Glomerular endothelial cell (primary cell): ENCODE measurements at regions not wholly inside any gene's neighbourhood (a gene's known extent, or its start where the extent isn't known, plus 50 kb on each side); places are given as distances from the start of the nearest gene placed in this dataset.
"Not testable (repeated sequence)": the region's sequence is repeated elsewhere in the genome, so short reads cannot be mapped to it uniquely, and the experiment has no call there.

Source experiments
- DNase-seq: peaks from one replicate; pipeline ENCODE4 v3.0.0-alpha.2; 2011; ENCODE audit warnings: low read depth, low spot score; ENCODE audit errors: extremely low read depth

DNA sequence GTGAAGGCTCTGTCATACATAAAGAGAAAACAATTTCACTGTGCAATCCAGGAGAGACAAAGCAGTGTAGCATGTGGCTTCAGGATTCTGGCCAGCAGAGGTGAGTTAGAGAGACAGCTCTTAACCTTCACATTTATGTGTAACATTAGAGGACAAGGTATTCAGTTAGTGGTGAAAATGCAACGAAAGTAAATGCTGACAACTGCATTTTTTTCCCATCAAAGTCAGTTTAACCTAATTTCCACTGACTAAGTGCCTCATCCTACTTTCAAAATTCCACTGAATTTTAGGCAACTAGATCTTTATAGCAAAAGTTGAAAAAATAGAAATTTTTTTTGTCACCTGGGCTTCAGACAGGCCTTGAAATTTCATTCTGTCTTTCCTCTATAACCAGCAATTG lies 130.8 kb upstream of the LNX1 start:
- no peak for DNase-seq

- DNase-seq: no peak
Observed at GRCh38 chr4:53721263-53721662, 130.0 kb upstream of the LNX1 start.

DNA sequence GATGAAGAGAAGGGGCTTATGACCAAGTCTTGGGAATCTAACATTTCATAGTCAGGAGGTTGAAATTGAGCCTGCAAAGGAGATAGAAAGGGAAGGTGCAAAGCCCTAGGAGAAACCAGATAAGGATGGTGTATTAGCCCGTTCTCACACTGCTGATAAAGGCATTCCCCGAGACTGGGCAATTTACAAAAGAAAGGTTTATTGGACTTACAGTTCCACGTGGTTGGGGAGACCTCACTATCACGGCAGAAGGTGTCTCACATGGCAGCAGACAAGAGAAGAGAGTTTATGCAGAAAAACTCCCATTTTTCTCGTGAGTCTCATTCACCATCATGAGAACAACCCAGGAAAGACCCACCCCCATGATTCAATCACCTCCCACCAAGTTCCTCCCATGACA lies 129.5 kb upstream of the LNX1 start:
- no peak for DNase-seq

DNA sequence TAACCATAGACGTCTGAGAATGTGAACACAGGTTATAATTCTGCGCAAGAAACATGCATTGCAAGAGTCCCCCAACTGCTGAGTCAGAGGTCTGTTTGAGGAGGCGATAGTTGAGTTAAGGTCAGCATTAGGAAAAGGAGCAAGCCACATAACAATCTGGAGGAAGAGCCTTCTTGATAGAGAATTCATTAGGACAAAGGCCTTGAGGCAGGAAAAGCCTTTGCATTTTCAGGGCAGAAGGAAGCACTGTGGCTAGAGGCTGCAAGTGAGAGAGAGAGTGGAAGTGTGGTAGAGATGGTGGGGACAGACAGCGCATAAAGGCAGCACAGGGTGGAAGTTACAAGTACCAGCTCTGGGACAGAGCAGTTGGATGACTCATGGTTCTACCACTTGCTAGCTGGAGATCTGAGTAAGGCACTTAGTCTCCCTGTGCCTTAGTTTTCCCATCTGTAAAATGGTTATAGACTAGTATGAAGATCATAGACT lies 125.8 kb upstream of the LNX1 start:
- no peak for DNase-seq

GRCh38 chr4:53716471-53717063 lies 125.3 kb upstream of the LNX1 start:
- DNase-seq: no peak

- no peak for DNase-seq
Observed at GRCh38 chr4:53716011-53716410, 124.7 kb upstream of the LNX1 start.

DNA sequence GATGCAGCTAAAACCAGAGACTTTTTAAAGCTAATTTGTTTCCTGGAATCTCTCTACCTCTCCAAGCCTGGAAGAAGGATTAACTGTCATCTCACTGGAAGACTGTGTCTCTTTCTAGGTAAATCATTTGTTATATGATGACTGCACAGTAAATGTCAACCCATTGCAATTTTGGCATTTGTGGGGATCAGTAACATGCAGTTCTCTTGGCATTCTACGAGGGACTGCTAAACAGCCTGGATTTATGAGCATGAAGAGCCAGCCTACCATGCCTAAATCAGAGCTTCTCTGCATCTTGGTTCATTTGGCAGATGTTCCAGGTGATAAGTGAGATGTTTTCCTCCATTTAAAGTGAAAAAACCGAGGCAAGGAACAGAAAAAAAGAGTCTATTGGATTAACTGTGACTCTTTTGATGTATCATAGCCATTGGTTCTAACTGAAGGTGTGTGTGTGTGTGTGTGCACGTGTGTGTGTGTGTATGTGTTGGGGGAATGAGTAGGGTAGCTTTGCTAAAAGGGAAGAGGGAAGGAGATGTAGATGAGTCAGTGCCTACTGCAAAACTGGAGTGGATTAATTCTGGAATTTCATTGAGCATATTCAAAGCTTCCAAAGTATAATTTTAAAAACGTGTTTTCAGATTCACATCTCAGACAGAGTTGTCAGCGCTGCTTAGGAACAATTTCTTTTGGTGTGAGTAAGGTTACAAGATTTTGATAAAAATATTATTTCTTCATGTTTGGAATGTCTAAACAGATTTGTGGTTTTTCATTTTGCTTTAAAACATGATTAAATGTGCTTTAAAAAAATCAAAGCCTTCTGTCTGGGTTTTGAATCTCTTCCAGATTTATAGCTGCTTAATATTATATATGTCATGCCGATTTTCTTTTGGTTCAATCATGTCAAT lies 123.2 kb upstream of the LNX1 start:
- DNase-seq: no peak

GRCh38 chr4:53713767-53714166 lies 122.5 kb upstream of the LNX1 start:
- no peak for DNase-seq

- no peak for DNase-seq
Observed at GRCh38 chr4:53713296-53713695, 122.0 kb upstream of the LNX1 start.

DNA sequence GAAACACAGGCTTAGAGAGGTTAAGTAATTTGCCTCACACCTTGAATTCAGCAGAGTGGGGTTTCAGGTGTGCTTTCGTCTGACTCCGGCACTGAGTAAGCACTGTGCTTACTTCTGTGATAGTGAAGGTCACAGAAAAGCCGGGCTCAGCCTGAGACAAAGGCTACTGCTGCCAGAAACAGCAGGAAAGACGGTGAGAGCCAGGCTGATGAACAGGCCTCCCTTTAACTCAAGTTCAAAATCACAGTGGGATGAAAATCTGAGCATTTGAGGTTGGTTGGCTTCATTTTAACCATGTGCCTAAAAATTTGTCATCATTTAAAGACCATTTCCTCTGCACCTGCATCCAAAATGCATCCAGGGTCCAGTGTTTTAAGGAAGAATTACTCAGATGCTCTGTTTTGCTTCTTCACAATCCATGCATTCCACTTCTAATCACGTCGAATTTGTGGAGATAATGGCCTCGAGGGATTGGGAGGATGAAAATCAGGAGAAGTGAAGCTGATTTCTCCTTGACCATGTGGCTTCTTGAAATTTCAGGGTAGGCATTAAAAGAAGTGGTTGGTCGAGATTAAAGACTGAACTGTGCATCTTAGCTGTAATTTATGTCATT lies 121.2 kb upstream of the LNX1 start:
- DNase-seq: no peak

DNA sequence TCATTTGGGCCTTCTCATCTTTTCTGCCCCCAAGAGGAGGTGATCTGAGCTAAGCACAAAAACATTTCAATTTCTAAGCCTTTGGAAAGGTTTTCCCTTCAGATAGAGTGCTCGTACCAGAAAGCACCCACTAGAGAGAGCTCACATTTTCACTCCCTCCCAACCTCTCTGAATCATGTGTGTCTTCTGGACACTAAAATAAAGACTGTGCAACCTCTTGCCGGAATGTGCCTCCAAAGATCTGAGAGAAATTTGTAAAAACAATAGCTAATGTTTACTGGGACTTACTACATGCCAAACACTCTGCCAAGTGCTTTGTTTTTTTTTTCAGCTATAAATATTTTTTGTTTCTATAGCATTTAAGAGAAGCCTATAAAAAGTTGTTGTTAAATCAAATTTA lies 120.6 kb upstream of the LNX1 start:
- no peak for DNase-seq

DNA sequence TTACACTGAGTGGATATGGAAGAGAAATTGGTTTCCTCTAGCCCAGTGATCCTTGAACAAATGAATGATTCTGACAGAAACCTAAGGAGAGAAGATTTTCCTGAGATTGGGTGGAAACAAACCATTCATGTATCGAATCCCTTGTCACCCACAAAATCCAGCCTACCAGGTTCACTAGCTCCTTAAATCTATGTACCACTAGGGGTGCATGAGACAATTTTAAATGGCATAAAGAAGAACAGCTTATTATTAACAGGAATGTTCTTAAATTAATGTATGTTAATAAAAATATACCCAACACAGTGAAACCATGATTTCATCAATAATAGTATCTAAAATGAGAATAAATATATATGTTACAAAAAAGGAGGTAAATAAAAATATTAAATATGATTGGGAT lies 118.4 kb upstream of the LNX1 start:
- no peak for DNase-seq

DNA sequence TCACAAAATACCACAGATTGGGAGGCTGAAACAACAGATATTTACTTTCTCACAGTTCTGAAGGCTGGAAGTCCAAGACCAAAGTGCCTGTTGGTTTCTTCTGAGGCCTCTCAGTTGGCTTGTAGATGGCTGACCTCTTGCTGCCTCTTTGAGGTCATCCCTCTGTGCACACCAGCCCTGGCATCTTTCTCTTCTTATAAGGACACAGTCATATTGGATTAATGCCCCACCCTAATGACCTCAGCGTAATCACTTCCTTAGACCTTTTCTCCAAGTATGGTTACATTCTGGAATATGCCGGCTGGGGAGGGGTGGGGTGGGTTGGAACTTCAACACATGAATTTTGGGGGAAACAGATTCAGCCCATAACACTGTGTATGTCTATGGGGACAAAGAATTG lies 116.2 kb upstream of the LNX1 start:
- DNase-seq: no peak

DNA sequence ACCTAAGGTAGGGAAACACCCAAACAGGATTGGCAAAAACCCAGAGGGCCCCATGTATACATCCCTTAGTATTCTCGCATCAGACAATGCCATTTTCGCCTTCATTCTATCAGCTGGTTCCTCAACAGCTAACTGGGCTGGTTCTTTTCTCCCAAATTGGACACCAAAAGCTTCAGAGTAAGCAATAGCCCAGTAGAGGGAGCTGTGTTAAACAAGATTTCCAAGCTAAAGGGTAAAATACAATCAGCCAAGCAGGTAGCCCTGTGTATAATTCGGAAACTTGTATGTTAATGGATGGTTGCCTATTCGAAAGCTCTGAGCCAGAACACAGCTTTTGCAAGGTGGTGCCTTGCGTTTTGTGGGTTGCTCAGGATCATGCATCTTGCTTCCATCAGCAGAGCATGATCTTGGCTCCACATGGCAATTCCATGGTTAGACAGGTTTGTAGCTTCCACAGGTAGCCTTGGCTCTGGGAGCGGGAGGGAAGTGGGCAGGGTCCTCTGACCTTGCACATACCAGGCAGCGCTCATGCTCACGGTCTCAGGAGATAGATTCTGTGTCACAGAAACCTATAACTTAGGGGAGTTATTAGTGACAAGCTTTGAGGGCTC lies 115.2 kb upstream of the LNX1 start:
- DNase-seq: no peak

DNA sequence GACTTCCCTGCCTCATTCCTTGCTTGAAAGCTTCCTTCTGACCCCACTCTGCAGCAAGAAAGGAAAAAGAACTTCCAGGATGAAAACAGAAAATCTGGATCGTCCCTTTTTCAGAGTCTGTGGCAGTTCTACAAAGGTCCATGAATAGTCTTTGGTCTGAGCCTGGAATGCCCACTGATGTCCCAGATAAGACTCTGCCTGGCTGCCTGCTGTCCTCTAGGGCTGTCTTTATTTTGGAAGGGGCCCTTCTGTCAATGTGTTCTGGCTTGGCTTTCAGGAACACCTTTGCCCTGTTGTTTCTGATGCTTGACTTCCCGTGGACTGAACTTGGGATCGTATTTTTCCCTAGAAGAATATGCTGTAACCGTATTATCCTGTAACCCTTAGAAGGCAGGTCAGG lies 114.7 kb upstream of the LNX1 start:
- DNase-seq: no peak

GRCh38 chr4:53705151-53705764 lies 114.0 kb upstream of the LNX1 start:
- no peak for DNase-seq

GRCh38 chr4:53704329-53704728 lies 113.0 kb upstream of the LNX1 start:
- no peak for DNase-seq

DNA sequence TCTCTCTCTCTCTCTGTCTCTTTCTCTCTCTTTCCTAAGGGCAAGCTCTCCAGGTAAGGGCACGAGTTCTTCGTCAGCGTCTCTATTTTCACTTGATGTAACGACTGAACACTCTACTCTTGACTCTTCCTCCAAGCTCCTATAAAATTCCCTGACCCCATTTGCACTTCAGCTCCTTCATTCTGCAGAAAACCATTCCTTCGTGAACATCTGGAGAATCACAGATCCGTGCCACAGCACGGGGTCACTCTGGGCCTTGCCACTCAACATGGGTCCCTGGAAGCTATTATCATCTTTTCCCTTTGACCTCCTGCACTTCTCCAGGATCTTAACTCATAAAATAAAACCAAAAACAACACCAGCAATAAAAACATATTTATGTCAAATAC lies 112.0 kb upstream of the LNX1 start:
- no peak for DNase-seq

GRCh38 chr4:53702334-53703266 lies 111.3 kb upstream of the LNX1 start:
- no peak for DNase-seq

DNA sequence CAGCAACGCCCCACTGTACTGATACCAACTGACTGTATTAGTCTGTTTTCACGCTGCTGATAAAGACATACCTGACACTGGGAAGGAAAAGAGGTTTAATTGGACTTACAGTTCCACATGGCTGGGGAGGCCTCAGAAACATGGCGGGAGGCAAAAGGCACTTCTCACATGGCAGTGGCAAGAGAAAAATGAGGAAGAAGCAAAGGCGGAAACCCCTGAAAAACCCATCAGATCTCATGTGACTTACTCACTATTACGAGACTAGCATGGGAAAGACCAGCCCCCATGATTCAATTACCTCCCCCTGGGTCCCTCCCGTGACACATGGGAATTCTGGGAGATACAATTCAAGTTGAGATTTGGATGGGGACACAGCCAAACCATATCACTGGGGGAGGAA lies 110.0 kb upstream of the LNX1 start:
- not testable (repeated sequence) for DNase-seq
